HepG2 (cell line): ENCODE measurements at regions not wholly inside any gene's neighbourhood (a gene's known extent, or its start where the extent isn't known, plus 50 kb on each side); places are given as distances from the start of the nearest gene placed in this dataset.

Experiments
- FOSL2 ChIP-seq: sonication (generic); formaldehyde crosslinking; IDR thresholded peaks from 2 replicates; pipeline ENCODE4 v1.4.0; 2020; ENCODE audit warnings: missing genetic modification reagents
- FOXP1 ChIP-seq, 2 experiments: fragments of 450-650 bp in 1 of 2; IDR thresholded peaks; 2 replicates each; pipeline ENCODE4 v1.6.1; 2017 to 2018; ENCODE audit warnings: antibody characterized with exemption in 1 of 2
- KDM1A ChIP-seq: IDR thresholded peaks from 2 replicates; pipeline ENCODE4 v1.6.1; 2016; ENCODE audit warnings: missing compliant biosample characterization
- SSRP1 ChIP-seq: IDR thresholded peaks from 2 replicates; pipeline ENCODE4 v1.6.1; 2016; ENCODE audit warnings: control low read depth
- TBP ChIP-seq: sonication (generic); formaldehyde crosslinking; IDR thresholded peaks from 2 replicates; pipeline ENCODE4 v1.5.0; 2020; ENCODE audit warnings: missing genetic modification reagents
- TFE3 ChIP-seq: IDR thresholded peaks from 2 replicates; pipeline ENCODE4 v1.6.1; 2016
- ZNF138 ChIP-seq: sonication (generic); formaldehyde crosslinking; IDR thresholded peaks from 2 replicates; pipeline ENCODE4 v1.5.0; 2020; ENCODE audit warnings: mild to moderate bottlenecking, low read depth, missing genetic modification reagents
- ZZZ3 ChIP-seq: sonication (generic); formaldehyde crosslinking; IDR thresholded peaks from 2 replicates; pipeline ENCODE4 v1.4.0; 2020; ENCODE audit warnings: missing genetic modification reagents, mild to moderate bottlenecking, borderline replicate concordance

DNA sequence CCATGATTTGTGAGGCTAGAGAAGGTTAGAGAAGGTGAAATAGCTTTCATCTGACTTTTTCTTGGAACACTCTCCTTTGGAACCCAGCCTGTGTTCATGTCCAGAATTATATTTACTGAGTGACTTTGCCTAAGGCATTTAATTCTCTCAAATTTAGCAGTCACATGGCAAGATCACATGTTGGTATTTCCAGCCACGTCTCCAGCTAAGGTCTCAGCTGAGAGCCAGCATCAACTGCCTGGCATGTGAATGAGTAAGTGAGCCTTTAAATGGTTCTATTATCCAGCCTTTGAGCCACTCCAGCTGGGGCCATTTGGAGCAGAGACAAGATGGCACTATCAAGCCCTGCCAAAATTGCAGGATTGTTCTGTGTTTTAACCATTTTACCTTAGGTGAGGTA lies 130.2 kb upstream of the SGO1 start:
- TF ChIP-seq TBP (no peak), ZZZ3 (no peak), FOXP1 (IDR thresholded peaks at IDR 0.05) (no peak), FOXP1 (CRISPR knock-in tag; IDR thresholded peaks at IDR 0.05) (no peak), KDM1A (CRISPR knock-in tag) (no peak), SSRP1 (CRISPR knock-in tag) (no peak), FOSL2 (no peak), ZNF138 (CRISPR knock-in tag) (no peak), TFE3 (CRISPR knock-in tag) (no peak)
